ENCODE measurements at regions not wholly inside any gene's neighbourhood (a gene's known extent, or its start where the extent isn't known, plus 50 kb on each side); places are given as distances from the start of the nearest gene placed in this dataset.
A peak's percentile ranks its signal among the peaks of the same experiment; 100 is the strongest.
"Not testable (repeated sequence)": the region's sequence is repeated elsewhere in the genome, so short reads cannot be mapped to it uniquely, and the experiment has no call there.

- peak; percentile 88 for DNase-seq
Measured at GRCh38 chr14:95597784-95598211, 62.9 kb downstream of the GLRX5 start.

- DNase-seq: no peak
Measured at GRCh38 chr14:95601650-95602049, 66.8 kb downstream of the GLRX5 start.

- DNase-seq: no peak
Measured at GRCh38 chr14:95603415-95603814, 68.6 kb downstream of the GLRX5 start.

GRCh38 chr14:95606266-95606665, 71.4 kb downstream of the GLRX5 start:
- DNase-seq: no peak

GRCh38 chr14:95608637-95609235, 73.9 kb downstream of the GLRX5 start:
- DNase-seq: no peak

GRCh38 chr14:95609398-95609990, 74.6 kb downstream of the GLRX5 start:
- peak; percentile 22 for DNase-seq

GRCh38 chr14:95611293-95611880, 74.8 kb upstream of the TCL1B start:
- DNase-seq: no peak

GRCh38 chr14:95614349-95614748, 71.9 kb upstream of the TCL1B start:
- DNase-seq: no peak

GRCh38 chr14:95616745-95617144, 69.5 kb upstream of the TCL1B start:
- DNase-seq: no peak

GRCh38 chr14:95619785-95620417, 66.3 kb upstream of the TCL1B start:
- no peak for DNase-seq

- no peak for DNase-seq
Measured at GRCh38 chr14:95620659-95621059, 65.6 kb upstream of the TCL1B start.

- no peak for DNase-seq
Measured at GRCh38 chr14:95623195-95623594, 63.0 kb upstream of the TCL1B start.

- not testable (repeated sequence) for DNase-seq
Measured at GRCh38 chr14:95625710-95626109, 60.5 kb upstream of the TCL1B start.

GRCh38 chr14:95635051-95635450, 51.2 kb upstream of the TCL1B start:
- no peak for DNase-seq
